ENCODE measurements at regions not wholly inside any gene's neighbourhood (a gene's known extent, or its start where the extent isn't known, plus 50 kb on each side); places are given as distances from the start of the nearest gene placed in this dataset.

GRCh38 chr12:90323217-90323616, 614.6 kb upstream of the ATP2B1 start:
- no peak overlapping the region for H3K27ac ChIP-seq
- TF ChIP-seq POLR2A (IDR thresholded peaks at IDR 0.05) (no peak), CTCF (IDR thresholded peaks at IDR 0.05) (no peak), EP300 (IDR thresholded peaks at IDR 0.05) (no peak), POLR2AphosphoS5 (IDR thresholded peaks at IDR 0.05) (no peak)
- ATAC-seq: no peak
- H3K9me3 ChIP-seq: no peaks in the 10 kb centered on the region
- H3K36me3 ChIP-seq: no peaks in the 10 kb centered on the region
- H3K4me3 ChIP-seq: no peak overlapping the region
- no peaks in the 10 kb centered on the region for H3K27me3 ChIP-seq
- 93 to 100% methylated on average over 1 of the region's 1 CpG for WGBS, 2 donors (ENCODE audit: low coverage in 1 of 2)
- no peaks in the 10 kb centered on the region for H3K4me1 ChIP-seq

- H3K4me1 ChIP-seq: no peaks in the 10 kb centered on the region
These were observed 613.4 kb upstream of the ATP2B1 start for GRCh38 chr12:90322006-90322405.

GRCh38 chr12:90321369-90321768, 612.7 kb upstream of the ATP2B1 start:
- Histone ChIP-seq H3K4me1 (no peaks in the 10 kb centered on the region), H3K4me3 (no peak overlapping the region), H3K27ac (no peak overlapping the region), H3K36me3 (no peaks in the 10 kb centered on the region), H3K9me3 (no peaks in the 10 kb centered on the region), H3K27me3 (no peaks in the 10 kb centered on the region)
- 87% methylated on average over 2 of the region's 2 CpGs; no CpG with 5 or more reads in 1 of the 2 donors for WGBS, 2 donors (ENCODE audit: low coverage in 1 of 2)
- no peak for TF ChIP-seq EP300 (IDR thresholded peaks at IDR 0.05)
- TF ChIP-seq CTCF (IDR thresholded peaks at IDR 0.05): no peak
- TF ChIP-seq POLR2A (IDR thresholded peaks at IDR 0.05): no peak
- TF ChIP-seq POLR2AphosphoS5 (IDR thresholded peaks at IDR 0.05): no peak
- ATAC-seq: no peak

More at GRCh38 chr12:90322006-90322405, 613.4 kb upstream of the ATP2B1 start:
- Histone ChIP-seq H3K27ac (no peak overlapping the region), H3K27me3 (no peaks in the 10 kb centered on the region), H3K9me3 (no peaks in the 10 kb centered on the region), H3K36me3 (no peaks in the 10 kb centered on the region), H3K4me3 (no peak overlapping the region)
- ATAC-seq: no peak
- no peak for TF ChIP-seq POLR2A (IDR thresholded peaks at IDR 0.05)
- no peak for TF ChIP-seq POLR2AphosphoS5 (IDR thresholded peaks at IDR 0.05)
- TF ChIP-seq EP300 (IDR thresholded peaks at IDR 0.05): no peak
- no peak for TF ChIP-seq CTCF (IDR thresholded peaks at IDR 0.05)

GRCh38 chr12:90311561-90311960, 602.9 kb upstream of the ATP2B1 start:
- no peak for TF ChIP-seq EP300 (IDR thresholded peaks at IDR 0.05)
- no peak for TF ChIP-seq POLR2AphosphoS5 (IDR thresholded peaks at IDR 0.05)
- TF ChIP-seq CTCF (IDR thresholded peaks at IDR 0.05): no peak
- TF ChIP-seq POLR2A (IDR thresholded peaks at IDR 0.05): no peak
- no peak for ATAC-seq
- Histone ChIP-seq H3K9me3 (no peaks in the 10 kb centered on the region), H3K4me3 (no peak overlapping the region), H3K4me1 (no peaks in the 10 kb centered on the region), H3K36me3 (no peaks in the 10 kb centered on the region), H3K27ac (no peak overlapping the region), H3K27me3 (no peaks in the 10 kb centered on the region)
- 87 to 89% methylated on average over 3 to 4 of the region's 4 CpGs for WGBS, 2 donors (ENCODE audit: low coverage in 1 of 2)

GRCh38 chr12:90305379-90305778, 596.7 kb upstream of the ATP2B1 start:
- ATAC-seq: no peak
- Histone ChIP-seq H3K27ac (no peak overlapping the region), H3K27me3 (no peaks in the 10 kb centered on the region), H3K4me3 (no peak overlapping the region), H3K9me3 (no peaks in the 10 kb centered on the region), H3K4me1 (no peaks in the 10 kb centered on the region), H3K36me3 (no peaks in the 10 kb centered on the region)
- TF ChIP-seq EP300 (IDR thresholded peaks at IDR 0.05): no peak
- TF ChIP-seq POLR2AphosphoS5 (IDR thresholded peaks at IDR 0.05): no peak
- TF ChIP-seq POLR2A (IDR thresholded peaks at IDR 0.05): no peak
- no peak for TF ChIP-seq CTCF (IDR thresholded peaks at IDR 0.05)
- 80 to 81% methylated on average over 3 of the region's 3 CpGs for WGBS, 2 donors (ENCODE audit: low coverage in 1 of 2)

Measured in gastroesophageal sphincter (tissue), 4 donors.